Epithelial cell of prostate (primary cell): ENCODE measurements at regions not wholly inside any gene's neighbourhood (a gene's known extent, or its start where the extent isn't known, plus 50 kb on each side); places are given as distances from the start of the nearest gene placed in this dataset.
"Not testable (repeated sequence)": the region's sequence is repeated elsewhere in the genome, so short reads cannot be mapped to it uniquely, and the experiment has no call there.

Experiments
- DNase-seq: peaks from one replicate; pipeline ENCODE4 v3.0.0-alpha.2; 2011; ENCODE audit warnings: low read depth, low spot score
- H3K27ac ChIP-seq: fragments of 450-650 bp; 2 replicates; pipeline ENCODE4 v1.5.1; 2017; ENCODE audit warnings: mild to moderate bottlenecking

GRCh38 chr11:33532720-33533385 is 167.8 kb downstream of the C11orf91 start:
- DNase-seq: no peak

DNA sequence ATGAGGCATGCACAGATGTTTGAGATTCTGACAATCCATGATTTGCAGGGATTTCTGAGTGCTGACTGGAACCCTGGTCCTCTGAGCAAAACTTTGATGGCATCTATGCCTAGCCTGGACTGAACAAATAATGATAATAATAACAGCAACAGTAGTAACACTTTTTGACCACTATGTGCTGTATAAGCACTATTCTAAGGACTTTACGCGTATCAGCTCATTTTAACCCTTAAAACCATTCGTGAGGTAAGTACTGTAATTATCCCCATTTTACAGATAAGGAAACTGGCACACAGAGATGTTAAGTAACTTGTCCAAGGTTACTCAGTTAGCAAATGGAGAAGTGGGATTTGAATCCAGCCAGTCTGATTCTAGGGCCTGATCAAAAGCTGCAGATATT is 168.4 kb downstream of the C11orf91 start:
- H3K27ac ChIP-seq: no peak overlapping the region
- no peak for DNase-seq

More at GRCh38 chr11:33532720-33533385, 167.8 kb downstream of the C11orf91 start:
- no peak overlapping the region for H3K27ac ChIP-seq

DNA sequence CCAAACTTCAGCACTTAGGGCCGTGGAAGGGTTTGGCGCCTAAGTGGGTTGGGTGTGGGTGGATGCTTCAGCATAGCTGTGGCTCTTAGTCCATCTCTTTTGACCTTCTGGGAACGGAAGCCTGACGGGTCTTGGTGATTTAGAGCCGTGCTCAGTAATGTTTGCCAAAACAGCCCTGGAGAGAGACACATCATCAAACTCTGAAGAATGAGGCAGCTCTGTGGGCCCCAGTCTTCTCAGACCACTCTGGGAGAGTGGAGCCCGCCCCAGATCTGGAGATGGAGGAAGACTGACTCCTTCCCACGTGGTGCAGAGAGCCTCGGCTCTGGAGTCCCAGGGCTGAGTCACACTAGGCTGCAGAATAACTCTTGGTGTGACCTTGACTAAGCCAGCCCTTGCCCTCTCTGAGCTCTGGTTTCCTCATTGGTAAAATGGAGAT is 168.9 kb downstream of the C11orf91 start:
- no peak overlapping the region for H3K27ac ChIP-seq
- no peak for DNase-seq

GRCh38 chr11:33530815-33531214 is 169.8 kb downstream of the C11orf91 start:
- H3K27ac ChIP-seq: no peak overlapping the region
- DNase-seq: no peak

GRCh38 chr11:33529461-33529860 is 171.2 kb downstream of the C11orf91 start:
- H3K27ac ChIP-seq: no peak overlapping the region
- no peak for DNase-seq

- not testable (repeated sequence) for DNase-seq
These were observed 172.9 kb downstream of the C11orf91 start for GRCh38 chr11:33527738-33528137.

DNA sequence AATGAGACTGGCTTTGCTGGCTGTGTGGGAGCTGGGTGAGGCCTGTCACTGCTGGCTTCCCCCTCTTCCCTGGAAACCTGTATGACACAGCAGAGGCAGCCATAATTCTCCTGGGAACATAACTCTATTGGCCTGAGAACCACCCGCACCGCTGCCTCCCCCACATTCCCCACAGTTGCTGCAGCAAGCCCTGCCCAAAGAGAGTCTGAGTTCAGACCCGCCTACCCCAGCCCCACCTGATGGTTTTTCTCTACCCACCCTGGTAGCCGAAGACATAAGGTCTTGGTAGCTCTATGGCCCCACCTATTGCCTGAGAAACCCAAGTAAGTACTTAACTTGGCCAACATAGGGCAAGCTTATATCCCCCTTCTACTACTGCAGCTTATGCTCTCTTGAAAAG is 174.8 kb downstream of the C11orf91 start:
- DNase-seq: no peak
- H3K27ac ChIP-seq: no peak overlapping the region

More at GRCh38 chr11:33527738-33528137, 172.9 kb downstream of the C11orf91 start:
- not testable (repeated sequence) for H3K27ac ChIP-seq

DNA sequence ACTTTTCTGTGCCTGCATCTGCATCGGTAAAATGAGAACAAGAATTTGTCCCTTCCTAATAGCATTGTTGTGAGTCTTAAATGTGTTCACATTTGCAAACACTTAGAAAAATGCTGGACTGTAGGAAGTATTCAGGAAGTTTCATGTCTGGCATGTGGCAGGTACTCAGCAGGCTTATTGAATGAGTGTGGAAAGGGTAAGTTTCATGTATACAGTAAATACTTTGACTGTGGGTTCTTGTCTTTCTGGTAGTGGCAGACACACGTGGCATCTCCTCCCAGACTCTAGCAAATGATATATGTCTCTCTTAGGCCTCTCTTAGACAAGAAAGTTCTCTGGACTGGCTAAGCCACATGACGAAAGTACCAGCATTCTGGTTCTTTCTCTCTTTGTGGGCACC is 179.2 kb downstream of the C11orf91 start:
- no peak overlapping the region for H3K27ac ChIP-seq
- no peak for DNase-seq

- no peak overlapping the region for H3K27ac ChIP-seq
- no peak for DNase-seq
These were observed 180.5 kb downstream of the C11orf91 start for GRCh38 chr11:33520112-33520511.

GRCh38 chr11:33515347-33515746 is 185.3 kb downstream of the C11orf91 start:
- no peak for DNase-seq
- H3K27ac ChIP-seq: no peak overlapping the region

- no peak for DNase-seq
- H3K27ac ChIP-seq: no peak overlapping the region
These were observed 186.3 kb downstream of the C11orf91 start for GRCh38 chr11:33514079-33514925.

GRCh38 chr11:33509632-33510031 is 191.0 kb downstream of the C11orf91 start:
- no peak overlapping the region for H3K27ac ChIP-seq
- DNase-seq: no peak

DNA sequence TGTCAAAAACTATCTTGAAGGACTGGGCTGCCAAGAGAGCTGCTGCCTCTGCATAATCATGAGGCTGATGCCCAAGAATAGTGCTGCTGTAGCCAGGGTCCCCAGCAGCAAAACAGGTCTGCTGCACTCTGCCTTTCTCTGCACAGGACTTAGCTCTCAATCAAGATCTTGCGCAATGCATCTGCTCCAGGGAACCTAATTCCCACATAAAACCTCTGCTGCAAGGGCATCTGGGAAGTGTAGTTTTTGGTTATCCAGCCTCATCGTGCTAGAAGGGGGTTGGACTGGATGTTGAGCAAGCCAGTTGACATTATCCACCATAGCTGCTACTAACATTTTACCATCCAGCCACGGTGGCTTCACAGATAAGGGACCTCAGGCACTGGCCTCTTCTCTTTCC is 192.7 kb downstream of the C11orf91 start:
- H3K27ac ChIP-seq: no peak overlapping the region
- DNase-seq: no peak

DNA sequence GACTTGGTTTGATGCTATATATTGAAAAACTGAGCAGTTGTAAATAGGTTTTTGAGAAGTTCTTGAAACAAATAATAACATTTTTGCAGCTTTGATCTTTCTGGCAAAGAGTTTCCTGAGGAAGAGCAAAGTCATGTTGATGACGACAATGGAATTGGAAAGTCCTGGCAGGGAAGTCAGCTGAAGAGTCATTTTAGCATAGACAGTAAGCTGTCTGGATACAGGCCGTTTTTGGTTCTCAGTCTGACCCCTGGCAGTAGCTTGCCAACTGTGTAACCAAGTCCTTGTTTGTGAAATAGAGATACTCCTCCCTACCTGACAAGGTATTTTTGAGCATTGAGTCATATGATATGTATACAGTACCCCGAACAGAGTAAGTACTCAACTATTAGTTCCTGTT is 193.3 kb downstream of the C11orf91 start:
- no peak overlapping the region for H3K27ac ChIP-seq
- no peak for DNase-seq

- no peak for DNase-seq
- no peak overlapping the region for H3K27ac ChIP-seq
These were observed 195.5 kb downstream of the C11orf91 start for GRCh38 chr11:33505093-33505492.

- DNase-seq: no peak
These were observed 199.7 kb downstream of the C11orf91 start for GRCh38 chr11:33500861-33501479.

DNA sequence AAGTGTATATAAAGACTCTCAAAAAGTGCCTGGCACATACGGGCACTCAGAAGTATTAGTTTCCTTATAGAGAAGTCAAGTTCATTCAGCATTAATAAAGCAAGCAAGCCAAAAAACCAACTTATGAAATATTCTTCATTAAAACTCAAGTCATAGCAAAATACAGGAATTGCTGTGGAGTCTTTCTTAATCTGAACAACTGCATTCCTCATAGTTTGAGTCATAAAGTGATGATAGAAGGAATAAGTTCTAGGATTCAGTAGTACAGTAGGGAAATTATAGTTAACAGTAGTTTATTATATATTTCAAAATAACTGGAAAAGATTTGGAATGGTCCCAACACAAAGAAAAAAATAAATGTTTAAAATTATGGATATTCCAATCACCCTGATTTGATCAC is 200.3 kb downstream of the C11orf91 start:
- no peak overlapping the region for H3K27ac ChIP-seq
- no peak for DNase-seq

More at GRCh38 chr11:33500861-33501479, 199.7 kb downstream of the C11orf91 start:
- H3K27ac ChIP-seq: no peak overlapping the region

DNA sequence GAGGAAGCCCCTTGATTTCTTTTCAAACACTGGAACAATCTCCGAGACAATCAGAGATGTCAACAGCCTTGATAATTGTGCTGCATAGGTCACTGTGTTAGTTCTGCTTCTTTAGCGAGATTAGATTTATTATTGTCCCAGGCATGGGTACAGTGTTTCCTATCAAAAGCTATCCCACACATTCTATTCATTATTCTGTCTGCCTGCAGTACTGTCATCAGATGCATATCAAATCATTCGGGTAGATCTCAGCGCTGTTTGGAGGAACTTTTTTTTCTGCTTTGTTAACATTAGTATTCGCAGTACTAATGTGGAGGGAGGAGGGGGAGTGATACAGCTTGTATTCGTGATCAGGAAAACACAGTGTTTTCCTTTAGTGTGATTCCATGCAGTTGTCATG is 208.0 kb downstream of the C11orf91 start:
- no peak overlapping the region for H3K27ac ChIP-seq
- DNase-seq: no peak

GRCh38 chr11:33490842-33491370 is 209.7 kb downstream of the C11orf91 start:
- H3K27ac ChIP-seq: no peak overlapping the region

DNA sequence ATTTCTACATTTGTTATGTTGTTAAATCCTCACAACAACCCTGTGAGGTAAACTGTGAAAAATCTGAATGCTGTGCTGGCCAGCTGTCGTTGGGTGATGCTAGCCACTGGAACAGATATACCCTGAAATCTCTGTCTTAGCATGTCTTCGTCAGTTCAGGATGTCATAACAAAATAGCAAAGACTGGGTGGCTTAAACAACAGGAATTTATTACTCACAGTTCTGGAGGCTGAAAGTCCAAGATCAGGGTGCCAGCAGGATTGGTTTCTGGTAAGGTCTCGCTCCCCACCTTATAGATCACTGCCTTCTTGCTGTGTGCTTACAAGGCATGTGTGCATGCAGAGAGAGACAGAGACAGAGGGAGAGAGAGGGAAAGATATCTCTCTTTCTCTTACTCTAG is 211.7 kb downstream of the C11orf91 start:
- DNase-seq: no peak
- no peak overlapping the region for H3K27ac ChIP-seq

More at GRCh38 chr11:33490842-33491370, 209.7 kb downstream of the C11orf91 start:
- no peak for DNase-seq

DNA sequence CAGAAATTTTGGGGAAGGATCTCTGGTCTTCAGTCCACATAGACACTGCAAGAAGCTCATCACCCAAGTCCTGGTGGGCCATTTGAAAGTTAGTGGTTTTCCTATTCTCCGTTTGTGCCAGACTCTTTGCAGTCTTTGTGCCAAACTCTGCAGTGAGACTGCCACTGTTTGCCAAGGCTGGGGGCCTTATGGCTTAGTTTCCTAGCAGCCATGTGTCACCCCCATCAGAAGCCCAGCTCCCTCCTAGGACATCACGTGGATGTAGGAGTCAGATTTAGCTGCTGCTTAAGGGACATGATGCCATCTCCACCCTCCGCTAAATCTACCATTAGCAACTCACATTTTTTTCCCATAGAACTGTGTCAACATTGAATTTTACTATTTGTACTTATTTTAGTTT is 220.0 kb downstream of the C11orf91 start:
- no peak for DNase-seq
- no peak overlapping the region for H3K27ac ChIP-seq
